ENCODE measurements at regions not wholly inside any gene's neighbourhood (a gene's known extent, or its start where the extent isn't known, plus 50 kb on each side); places are given as distances from the start of the nearest gene placed in this dataset.

DNA sequence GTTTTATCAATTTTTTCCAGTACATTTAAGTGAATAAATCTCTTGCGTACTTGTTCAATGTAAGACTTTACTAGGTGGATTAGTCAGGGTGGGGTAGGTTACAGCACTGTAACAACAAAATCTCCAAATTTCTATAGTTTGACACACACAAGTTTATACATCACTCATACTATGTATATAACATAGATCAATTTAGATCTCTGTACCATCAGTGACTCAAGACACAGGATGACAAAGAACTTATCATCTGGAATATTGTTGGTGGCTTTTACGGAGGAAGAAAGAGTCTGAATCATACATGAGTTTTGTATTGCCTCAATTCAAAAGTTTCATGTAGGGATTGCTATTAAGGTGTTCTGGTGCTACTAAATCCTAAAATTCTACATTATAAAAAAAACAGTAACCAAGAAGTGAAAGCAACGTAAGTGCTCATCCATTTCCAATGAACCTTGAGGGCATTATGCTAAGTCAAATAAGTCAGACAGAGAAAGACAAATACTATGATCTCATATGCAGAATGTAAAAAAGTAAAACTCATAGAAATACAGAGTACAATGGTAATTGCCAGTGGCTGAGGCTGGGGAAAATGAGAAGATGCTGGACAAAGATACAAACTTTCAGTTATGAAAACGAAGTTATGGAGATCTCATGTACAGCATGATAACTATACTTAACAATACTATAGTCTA is 98.0 kb upstream of the DKK2 start:
- TF ChIP-seq, protein P1, sequence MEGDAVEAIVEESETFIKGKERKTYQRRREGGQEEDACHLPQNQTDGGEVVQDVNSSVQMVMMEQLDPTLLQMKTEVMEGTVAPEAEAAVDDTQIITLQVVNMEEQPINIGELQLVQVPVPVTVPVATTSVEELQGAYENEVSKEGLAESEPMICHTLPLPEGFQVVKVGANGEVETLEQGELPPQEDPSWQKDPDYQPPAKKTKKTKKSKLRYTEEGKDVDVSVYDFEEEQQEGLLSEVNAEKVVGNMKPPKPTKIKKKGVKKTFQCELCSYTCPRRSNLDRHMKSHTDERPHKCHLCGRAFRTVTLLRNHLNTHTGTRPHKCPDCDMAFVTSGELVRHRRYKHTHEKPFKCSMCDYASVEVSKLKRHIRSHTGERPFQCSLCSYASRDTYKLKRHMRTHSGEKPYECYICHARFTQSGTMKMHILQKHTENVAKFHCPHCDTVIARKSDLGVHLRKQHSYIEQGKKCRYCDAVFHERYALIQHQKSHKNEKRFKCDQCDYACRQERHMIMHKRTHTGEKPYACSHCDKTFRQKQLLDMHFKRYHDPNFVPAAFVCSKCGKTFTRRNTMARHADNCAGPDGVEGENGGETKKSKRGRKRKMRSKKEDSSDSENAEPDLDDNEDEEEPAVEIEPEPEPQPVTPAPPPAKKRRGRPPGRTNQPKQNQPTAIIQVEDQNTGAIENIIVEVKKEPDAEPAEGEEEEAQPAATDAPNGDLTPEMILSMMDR (IDR thresholded peaks at IDR 0.05) = no peak
- no peak for TF ChIP-seq POLR2A (IDR thresholded peaks at IDR 0.05)
